ENCODE measurements at regions not wholly inside any gene's neighbourhood (a gene's known extent, or its start where the extent isn't known, plus 50 kb on each side); places are given as distances from the start of the nearest gene placed in this dataset.

DNA sequence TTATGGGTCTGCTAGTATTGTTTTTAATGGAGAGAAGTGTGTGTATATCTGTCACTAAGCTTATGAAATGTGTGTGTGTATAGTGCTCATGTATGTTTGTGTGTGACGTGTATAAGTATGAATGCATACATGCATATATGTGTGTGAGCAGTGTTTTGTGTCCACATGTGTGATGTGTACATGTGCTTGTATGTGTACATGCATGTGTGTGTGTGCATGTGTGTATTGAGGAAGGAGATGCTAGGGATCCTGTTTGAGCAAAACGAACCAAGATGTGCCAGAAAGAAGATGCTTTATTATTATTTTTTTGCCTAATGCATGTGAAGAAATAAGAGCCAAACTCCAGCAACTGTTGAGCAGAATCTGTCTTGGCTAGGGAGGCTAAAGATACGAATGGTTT is 301.3 kb upstream of the SKOR2 start:
- no peak for FAIRE-seq

GRCh38 chr18:47550611-47551010 is 299.2 kb upstream of the SKOR2 start:
- DNase-seq (ENCODE audit: insufficient read length, low spot score) = no peak
- FAIRE-seq = no peak

More for the DNA sequence above, 301.3 kb upstream of the SKOR2 start:
- no peak for DNase-seq (ENCODE audit: insufficient read length, low spot score)

DNA sequence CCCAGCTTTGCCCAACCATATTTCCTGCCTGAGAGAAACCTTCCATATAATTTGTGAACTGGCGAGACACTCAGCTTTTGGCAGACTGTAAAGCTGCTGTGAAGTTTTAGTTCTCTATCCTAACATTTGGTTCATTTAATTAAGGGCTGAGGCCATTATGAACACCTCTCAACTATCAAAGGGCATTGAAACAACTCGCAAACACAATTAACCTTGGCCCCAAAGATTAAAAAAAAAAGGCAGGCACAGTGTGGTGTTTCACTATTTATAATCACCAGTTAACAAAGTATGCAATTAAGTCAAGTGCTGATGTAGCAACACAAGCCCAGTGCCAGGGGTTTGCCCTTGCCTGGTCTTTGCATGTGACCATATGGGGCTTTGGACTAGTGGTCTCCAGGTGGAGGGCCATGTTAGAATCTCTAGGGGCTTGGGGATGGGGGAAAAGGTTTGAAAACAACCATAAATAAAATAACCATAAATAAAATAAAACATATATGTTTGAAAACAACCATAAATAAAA is 297.6 kb upstream of the SKOR2 start:
- no peak for DNase-seq (ENCODE audit: insufficient read length, low spot score)
- FAIRE-seq = no peak

- no peak for DNase-seq (ENCODE audit: insufficient read length, low spot score)
- no peak for FAIRE-seq
Observed at GRCh38 chr18:47547539-47548202, 296.2 kb upstream of the SKOR2 start.

DNA sequence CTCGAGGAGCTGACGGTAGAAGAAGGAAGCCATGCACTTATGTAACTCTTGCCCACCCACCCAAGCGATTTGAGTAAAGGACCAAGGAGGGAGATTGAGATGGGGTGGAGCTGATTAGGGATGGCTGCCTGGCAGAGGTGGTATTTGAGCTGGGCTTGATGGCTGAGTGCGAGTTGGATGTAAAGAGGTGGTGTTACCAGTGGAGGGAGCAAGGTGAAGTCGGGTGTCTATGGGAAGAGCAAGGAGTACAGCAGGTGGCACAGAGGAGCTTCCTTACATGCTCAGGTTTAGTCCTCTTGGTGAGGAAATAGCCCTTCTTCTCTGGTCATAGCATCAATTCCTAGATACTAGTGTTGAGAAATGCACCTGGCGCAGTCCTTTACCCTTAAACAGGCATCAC is 294.2 kb upstream of the SKOR2 start:
- FAIRE-seq = no peak
- no peak for DNase-seq (ENCODE audit: insufficient read length, low spot score)

GRCh38 chr18:47543080-47543479 is 291.6 kb upstream of the SKOR2 start:
- FAIRE-seq (no peak), DNase-seq (ENCODE audit: insufficient read length, low spot score) (no peak)

DNA sequence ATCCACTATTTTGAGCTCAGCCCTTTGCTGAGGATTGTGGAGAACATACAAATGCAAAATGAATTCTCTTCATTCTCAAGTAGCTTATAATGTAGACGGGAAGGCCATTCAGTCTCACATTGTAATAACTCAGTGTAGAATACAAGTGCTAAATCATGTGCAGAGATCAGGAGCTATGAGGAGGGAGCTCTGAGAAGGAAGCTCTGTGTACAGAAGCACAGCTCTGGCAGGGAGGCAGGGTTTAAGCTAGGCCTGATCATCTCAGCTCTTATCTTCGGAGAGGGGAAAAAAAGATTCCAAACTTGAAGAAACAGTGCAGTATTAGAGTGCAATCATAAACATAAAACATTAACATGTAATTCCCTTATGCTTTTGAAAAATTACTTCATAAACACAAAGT is 291.1 kb upstream of the SKOR2 start:
- FAIRE-seq = no peak

DNA sequence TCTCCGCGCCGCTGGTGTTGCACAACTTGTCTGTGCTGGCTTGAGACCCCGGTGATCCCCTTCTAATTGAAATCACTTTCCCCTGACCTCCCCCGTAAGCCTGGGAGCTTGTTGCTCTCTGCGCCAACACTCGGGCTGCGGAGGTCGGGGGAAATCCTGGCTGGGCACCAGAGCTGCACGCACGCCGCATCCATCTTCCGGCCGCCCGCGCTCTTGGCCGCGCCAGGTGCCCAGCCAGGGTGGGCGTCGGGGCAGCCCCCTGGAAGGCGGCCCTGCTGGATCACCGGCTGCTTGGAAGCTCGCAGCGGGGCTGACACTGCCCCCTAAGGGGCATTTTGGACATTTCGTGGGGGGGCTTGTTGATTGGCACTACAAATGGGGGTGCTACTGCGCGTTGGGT is 280.3 kb upstream of the SKOR2 start:
- FAIRE-seq = no peak
- no peak for DNase-seq (ENCODE audit: insufficient read length, low spot score)

More for the DNA sequence above, 291.1 kb upstream of the SKOR2 start:
- DNase-seq (ENCODE audit: insufficient read length, low spot score) = no peak

DNA sequence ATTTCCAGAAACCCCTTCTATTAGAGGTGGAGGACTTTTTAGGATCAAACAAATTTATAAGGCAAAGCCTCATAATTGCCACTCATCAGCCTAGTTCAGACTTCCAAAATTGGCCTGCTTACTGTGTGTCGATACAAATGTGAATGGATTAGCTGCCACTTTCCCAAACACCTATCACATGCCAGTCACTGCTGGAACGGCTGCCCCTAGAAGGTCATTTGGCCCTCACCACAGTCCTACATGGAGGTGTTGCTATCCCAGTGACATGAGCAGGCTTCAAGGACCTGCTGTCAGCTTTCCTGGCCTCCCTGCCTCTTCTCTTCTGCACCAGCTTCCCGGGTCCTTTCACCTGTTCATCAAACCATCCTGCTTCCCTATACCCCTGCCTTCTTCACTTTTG is 279.2 kb upstream of the SKOR2 start:
- DNase-seq (ENCODE audit: insufficient read length, low spot score) (no peak), FAIRE-seq (no peak)

- DNase-seq (ENCODE audit: insufficient read length, low spot score) = no peak
- no peak for FAIRE-seq
Observed at GRCh38 chr18:47528343-47528742, 276.9 kb upstream of the SKOR2 start.

DNA sequence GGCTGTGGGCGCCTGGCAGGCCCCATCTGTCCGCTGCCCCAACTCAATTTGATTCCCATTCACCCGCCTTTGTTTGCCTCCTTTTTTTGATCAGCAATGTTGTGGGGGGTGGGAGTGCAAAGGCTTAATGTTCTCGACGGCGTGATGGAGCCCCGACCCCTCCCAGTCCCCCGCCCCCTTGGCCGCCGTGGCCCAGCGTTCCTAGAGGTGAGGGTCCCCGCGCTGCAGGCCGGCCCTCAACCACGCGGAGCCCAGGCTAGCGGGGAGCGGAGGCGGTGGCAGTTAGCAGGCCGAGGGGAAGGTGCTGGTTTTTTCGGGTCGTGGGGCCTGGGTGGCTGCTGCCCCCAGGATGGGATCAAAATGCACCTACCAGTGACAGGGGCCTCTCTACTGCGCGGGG is 274.7 kb upstream of the SKOR2 start:
- DNase-seq (ENCODE audit: insufficient read length, low spot score) = no peak
- FAIRE-seq = no peak

DNA sequence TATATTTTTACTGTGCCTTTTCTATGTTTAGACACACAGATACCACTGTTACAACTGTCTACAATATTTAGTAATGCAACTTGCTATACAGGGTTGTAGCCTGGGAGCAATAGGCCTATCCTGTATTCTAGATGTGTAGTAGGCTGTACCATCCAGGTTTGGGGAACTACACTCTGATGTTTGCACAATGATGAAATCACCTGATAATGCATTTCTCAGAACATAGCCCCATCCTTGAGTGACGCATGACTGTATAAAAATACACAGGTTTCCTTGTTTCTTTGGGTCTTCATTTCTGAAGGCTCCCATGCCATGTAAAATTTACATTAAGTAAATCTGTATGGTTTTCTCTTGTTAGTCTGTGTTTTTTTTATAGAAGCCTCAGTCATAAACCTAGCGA is 270.9 kb upstream of the SKOR2 start:
- DNase-seq (ENCODE audit: insufficient read length, low spot score) = no peak

GRCh38 chr18:47520263-47520662 is 268.8 kb upstream of the SKOR2 start:
- FAIRE-seq (no peak), DNase-seq (ENCODE audit: insufficient read length, low spot score) (no peak)

More for the DNA sequence above, 270.9 kb upstream of the SKOR2 start:
- FAIRE-seq = no peak

GRCh38 chr18:47519706-47520105 is 268.2 kb upstream of the SKOR2 start:
- FAIRE-seq = no peak
- no peak for DNase-seq (ENCODE audit: insufficient read length, low spot score)

- FAIRE-seq (no peak), DNase-seq (ENCODE audit: insufficient read length, low spot score) (no peak)
Observed at GRCh38 chr18:47519277-47519676, 267.8 kb upstream of the SKOR2 start.

- DNase-seq (ENCODE audit: insufficient read length, low spot score) = no peak
- no peak for FAIRE-seq
Observed at GRCh38 chr18:47513614-47514013, 262.2 kb upstream of the SKOR2 start.

- no peak for DNase-seq (ENCODE audit: insufficient read length, low spot score)
- FAIRE-seq = no peak
Observed at GRCh38 chr18:47512726-47513435, 261.4 kb upstream of the SKOR2 start.

- DNase-seq (ENCODE audit: insufficient read length, low spot score) (no peak), FAIRE-seq (no peak)
Observed at GRCh38 chr18:47512056-47512455, 260.6 kb upstream of the SKOR2 start.

GRCh38 chr18:47510831-47511230 is 259.4 kb upstream of the SKOR2 start:
- no peak for DNase-seq (ENCODE audit: insufficient read length, low spot score)
- FAIRE-seq = no peak

DNA sequence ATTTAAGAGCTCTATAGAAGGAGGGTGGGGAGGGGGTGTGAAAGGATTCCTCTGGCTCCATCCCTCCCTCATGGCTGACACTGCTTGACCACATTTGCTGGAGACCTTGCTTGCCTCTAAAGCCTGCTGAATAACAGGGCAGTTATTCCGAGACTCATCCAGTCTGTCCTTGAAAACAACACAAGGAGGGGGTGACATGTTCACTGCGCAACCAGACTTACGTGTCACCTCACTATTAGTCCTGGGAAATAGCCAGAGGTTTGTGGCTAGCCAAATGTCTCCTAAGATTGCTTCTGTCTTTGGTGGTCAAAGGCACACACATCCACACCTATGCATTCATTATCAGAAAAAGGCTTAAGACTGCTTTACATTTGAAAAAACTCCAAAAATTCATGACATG is 256.2 kb upstream of the SKOR2 start:
- no peak for DNase-seq (ENCODE audit: insufficient read length, low spot score)
- FAIRE-seq = no peak

DNA sequence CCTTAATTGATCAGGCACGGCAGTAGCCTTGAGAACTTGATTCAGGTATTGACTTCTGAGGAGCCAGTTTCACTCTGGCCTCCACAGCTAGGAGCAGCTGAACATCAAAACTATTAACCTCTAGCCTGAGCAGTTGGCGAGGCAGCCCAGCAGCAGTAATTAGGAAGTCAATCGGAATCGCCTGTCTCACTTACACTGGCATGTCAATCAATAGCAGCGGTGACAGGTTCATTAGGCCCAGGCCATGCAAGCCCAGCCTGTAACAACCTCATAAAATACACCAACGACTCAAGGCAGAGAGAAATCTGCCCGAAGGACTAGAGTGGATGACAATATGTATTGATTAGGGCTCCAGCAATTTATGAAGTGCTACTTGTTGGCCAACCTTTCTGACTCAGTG is 255.4 kb upstream of the SKOR2 start:
- no peak for FAIRE-seq
- no peak for DNase-seq (ENCODE audit: insufficient read length, low spot score)

DNA sequence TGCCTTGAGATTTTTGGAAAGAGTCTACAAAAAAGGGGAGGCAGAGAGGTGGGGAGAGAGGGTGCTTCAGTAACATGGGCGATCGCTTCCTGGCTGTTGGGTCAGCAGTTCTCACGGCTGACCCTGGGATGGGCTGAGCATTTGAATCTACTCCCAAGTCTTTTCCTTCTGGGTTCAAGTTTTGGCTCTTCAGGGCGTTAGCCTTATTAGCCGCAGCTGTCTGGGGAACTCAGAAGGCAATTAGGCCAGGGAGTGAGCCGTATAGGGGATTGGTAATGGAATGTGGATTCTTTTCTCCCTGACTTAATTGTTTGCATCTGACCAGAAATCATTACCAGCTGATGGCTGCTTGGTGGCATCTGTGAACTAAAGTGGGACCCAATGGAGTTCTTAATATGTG is 250.5 kb upstream of the SKOR2 start:
- DNase-seq (ENCODE audit: insufficient read length, low spot score) (no peak), FAIRE-seq (no peak)
